ENCODE measurements at regions not wholly inside any gene's neighbourhood (a gene's known extent, or its start where the extent isn't known, plus 50 kb on each side); places are given as distances from the start of the nearest gene placed in this dataset.

- Histone ChIP-seq H3K4me1 (ENCODE audit: insufficient read depth, low read length) (no peaks in the 10 kb centered on the region), H3K27me3 (ENCODE audit: insufficient read depth, low read length) (no peaks in the 10 kb centered on the region), H3K27ac (ENCODE audit: low read depth, low read length) (no peak overlapping the region), H3K36me3 (ENCODE audit: insufficient read depth, low read length) (no peaks in the 10 kb centered on the region), H3K9me3 (ENCODE audit: insufficient read depth, low read depth, low read length) (no peaks in the 10 kb centered on the region), H3K4me3 (ENCODE audit: low read length) (no peak overlapping the region), H3K9ac (ENCODE audit: low read depth, low read length) (no peak overlapping the region)
- WGBS = 89% methylated on average over 3 of the region's 6 CpGs
Measured at GRCh38 chr18:55119434-55119833, 160.2 kb upstream of the CCDC68 start.

GRCh38 chr18:55119016-55119415 is 159.8 kb upstream of the CCDC68 start:
- Histone ChIP-seq H3K27me3 (ENCODE audit: insufficient read depth, low read length) (no peaks in the 10 kb centered on the region), H3K27ac (ENCODE audit: low read depth, low read length) (no peak overlapping the region), H3K9ac (ENCODE audit: low read depth, low read length) (no peak overlapping the region), H3K4me1 (ENCODE audit: insufficient read depth, low read length) (no peaks in the 10 kb centered on the region), H3K9me3 (ENCODE audit: insufficient read depth, low read depth, low read length) (no peaks in the 10 kb centered on the region), H3K4me3 (ENCODE audit: low read length) (no peak overlapping the region), H3K36me3 (ENCODE audit: insufficient read depth, low read length) (no peaks in the 10 kb centered on the region)

GRCh38 chr18:55116863-55117262 is 157.6 kb upstream of the CCDC68 start:
- H3K9me3 ChIP-seq (ENCODE audit: insufficient read depth, low read depth, low read length) = no peaks in the 10 kb centered on the region
- H3K4me1 ChIP-seq (ENCODE audit: insufficient read depth, low read length) = no peaks in the 10 kb centered on the region
- 100% methylated on average over 1 of the region's 3 CpGs for WGBS
- H3K9ac ChIP-seq (ENCODE audit: low read depth, low read length) = no peak overlapping the region
- H3K36me3 ChIP-seq (ENCODE audit: insufficient read depth, low read length) = no peaks in the 10 kb centered on the region
- no peak overlapping the region for H3K27ac ChIP-seq (ENCODE audit: low read depth, low read length)
- no peaks in the 10 kb centered on the region for H3K27me3 ChIP-seq (ENCODE audit: insufficient read depth, low read length)
- H3K4me3 ChIP-seq (ENCODE audit: low read length) = no peak overlapping the region

- 91% methylated on average over 2 of the region's 2 CpGs for WGBS
Measured at GRCh38 chr18:55115606-55116005, 156.3 kb upstream of the CCDC68 start.

GRCh38 chr18:55114876-55115275 is 155.6 kb upstream of the CCDC68 start:
- 94% methylated on average over 1 of the region's 1 CpG for WGBS
- H3K9me3 ChIP-seq (ENCODE audit: insufficient read depth, low read depth, low read length) = no peaks in the 10 kb centered on the region
- no peak overlapping the region for H3K4me3 ChIP-seq (ENCODE audit: low read length)
- no peaks in the 10 kb centered on the region for H3K36me3 ChIP-seq (ENCODE audit: insufficient read depth, low read length)
- H3K9ac ChIP-seq (ENCODE audit: low read depth, low read length) = no peak overlapping the region
- H3K27me3 ChIP-seq (ENCODE audit: insufficient read depth, low read length) = no peaks in the 10 kb centered on the region
- no peak overlapping the region for H3K27ac ChIP-seq (ENCODE audit: low read depth, low read length)
- peaks cover 4% of the 10 kb centered on the region for H3K4me1 ChIP-seq (ENCODE audit: insufficient read depth, low read length)

More at GRCh38 chr18:55115606-55116005, 156.3 kb upstream of the CCDC68 start:
- Histone ChIP-seq H3K27ac (ENCODE audit: low read depth, low read length) (no peak overlapping the region), H3K9ac (ENCODE audit: low read depth, low read length) (no peak overlapping the region), H3K36me3 (ENCODE audit: insufficient read depth, low read length) (no peaks in the 10 kb centered on the region), H3K4me1 (ENCODE audit: insufficient read depth, low read length) (no peaks in the 10 kb centered on the region), H3K9me3 (ENCODE audit: insufficient read depth, low read depth, low read length) (no peaks in the 10 kb centered on the region), H3K4me3 (ENCODE audit: low read length) (no peak overlapping the region), H3K27me3 (ENCODE audit: insufficient read depth, low read length) (no peaks in the 10 kb centered on the region)

- no peaks in the 10 kb centered on the region for H3K36me3 ChIP-seq (ENCODE audit: insufficient read depth, low read length)
- no peak overlapping the region for H3K9ac ChIP-seq (ENCODE audit: low read depth, low read length)
- no peak overlapping the region for H3K4me3 ChIP-seq (ENCODE audit: low read length)
- no peaks in the 10 kb centered on the region for H3K9me3 ChIP-seq (ENCODE audit: insufficient read depth, low read depth, low read length)
- H3K27me3 ChIP-seq (ENCODE audit: insufficient read depth, low read length) = no peaks in the 10 kb centered on the region
- 97% methylated on average over 5 of the region's 5 CpGs for WGBS
- no peak overlapping the region for H3K27ac ChIP-seq (ENCODE audit: low read depth, low read length)
- H3K4me1 ChIP-seq (ENCODE audit: insufficient read depth, low read length) = peaks cover 11% of the 10 kb centered on the region
Measured at GRCh38 chr18:55113800-55114199, 154.5 kb upstream of the CCDC68 start.

GRCh38 chr18:55111271-55111670 is 152.0 kb upstream of the CCDC68 start:
- no peaks in the 10 kb centered on the region for H3K36me3 ChIP-seq (ENCODE audit: insufficient read depth, low read length)
- H3K27me3 ChIP-seq (ENCODE audit: insufficient read depth, low read length) = no peaks in the 10 kb centered on the region
- no peaks in the 10 kb centered on the region for H3K9me3 ChIP-seq (ENCODE audit: insufficient read depth, low read depth, low read length)
- H3K9ac ChIP-seq (ENCODE audit: low read depth, low read length) = no peak overlapping the region
- no peak overlapping the region for H3K4me3 ChIP-seq (ENCODE audit: low read length)
- no peak overlapping the region for H3K27ac ChIP-seq (ENCODE audit: low read depth, low read length)
- peaks cover 11% of the 10 kb centered on the region for H3K4me1 ChIP-seq (ENCODE audit: insufficient read depth, low read length)

GRCh38 chr18:55110436-55110835 is 151.2 kb upstream of the CCDC68 start:
- H3K4me3 ChIP-seq (ENCODE audit: low read length) = no peak overlapping the region
- no peak overlapping the region for H3K9ac ChIP-seq (ENCODE audit: low read depth, low read length)
- H3K36me3 ChIP-seq (ENCODE audit: insufficient read depth, low read length) = no peaks in the 10 kb centered on the region
- peaks cover 11% of the 10 kb centered on the region for H3K4me1 ChIP-seq (ENCODE audit: insufficient read depth, low read length)
- H3K27me3 ChIP-seq (ENCODE audit: insufficient read depth, low read length) = no peaks in the 10 kb centered on the region
- 91% methylated on average over 9 of the region's 9 CpGs for WGBS
- H3K27ac ChIP-seq (ENCODE audit: low read depth, low read length) = no peak overlapping the region
- H3K9me3 ChIP-seq (ENCODE audit: insufficient read depth, low read depth, low read length) = no peaks in the 10 kb centered on the region

GRCh38 chr18:55109818-55110414 is 150.7 kb upstream of the CCDC68 start:
- no peaks in the 10 kb centered on the region for H3K36me3 ChIP-seq (ENCODE audit: insufficient read depth, low read length)
- WGBS = 63% methylated on average over 2 of the region's 2 CpGs
- no peak overlapping the region for H3K9ac ChIP-seq (ENCODE audit: low read depth, low read length)
- H3K9me3 ChIP-seq (ENCODE audit: insufficient read depth, low read depth, low read length) = no peaks in the 10 kb centered on the region
- peaks cover 11% of the 10 kb centered on the region for H3K4me1 ChIP-seq (ENCODE audit: insufficient read depth, low read length)
- no peaks in the 10 kb centered on the region for H3K27me3 ChIP-seq (ENCODE audit: insufficient read depth, low read length)
- 0 out of 2 replicates have a peak overlapping the region, but pooled peaks have one; percentile 26 for H3K27ac ChIP-seq (ENCODE audit: low read depth, low read length)
- H3K4me3 ChIP-seq (ENCODE audit: low read length) = no peak overlapping the region

- Histone ChIP-seq H3K27me3 (ENCODE audit: insufficient read depth, low read length) (no peaks in the 10 kb centered on the region), H3K9ac (ENCODE audit: low read depth, low read length) (no peak overlapping the region), H3K4me3 (ENCODE audit: low read length) (no peak overlapping the region), H3K36me3 (ENCODE audit: insufficient read depth, low read length) (no peaks in the 10 kb centered on the region), H3K27ac (ENCODE audit: low read depth, low read length) (no peak overlapping the region), H3K9me3 (ENCODE audit: insufficient read depth, low read depth, low read length) (no peaks in the 10 kb centered on the region), H3K4me1 (ENCODE audit: insufficient read depth, low read length) (peaks cover 11% of the 10 kb centered on the region)
- 89% methylated on average over 2 of the region's 3 CpGs for WGBS
Measured at GRCh38 chr18:55106906-55107305, 147.6 kb upstream of the CCDC68 start.

GRCh38 chr18:55106466-55106865 is 147.2 kb upstream of the CCDC68 start:
- Histone ChIP-seq H3K4me1 (ENCODE audit: insufficient read depth, low read length) (peaks cover 11% of the 10 kb centered on the region), H3K27ac (ENCODE audit: low read depth, low read length) (no peak overlapping the region), H3K9me3 (ENCODE audit: insufficient read depth, low read depth, low read length) (no peaks in the 10 kb centered on the region), H3K36me3 (ENCODE audit: insufficient read depth, low read length) (no peaks in the 10 kb centered on the region), H3K27me3 (ENCODE audit: insufficient read depth, low read length) (no peaks in the 10 kb centered on the region), H3K9ac (ENCODE audit: low read depth, low read length) (no peak overlapping the region), H3K4me3 (ENCODE audit: low read length) (no peak overlapping the region)
- WGBS = 94% methylated on average over 2 of the region's 2 CpGs

GRCh38 chr18:55105873-55106272 is 146.6 kb upstream of the CCDC68 start:
- H3K9me3 ChIP-seq (ENCODE audit: insufficient read depth, low read depth, low read length) = no peaks in the 10 kb centered on the region
- no peak overlapping the region for H3K27ac ChIP-seq (ENCODE audit: low read depth, low read length)
- 92% methylated on average over 2 of the region's 2 CpGs for WGBS
- H3K27me3 ChIP-seq (ENCODE audit: insufficient read depth, low read length) = no peaks in the 10 kb centered on the region
- H3K9ac ChIP-seq (ENCODE audit: low read depth, low read length) = no peak overlapping the region
- H3K4me1 ChIP-seq (ENCODE audit: insufficient read depth, low read length) = peaks cover 11% of the 10 kb centered on the region
- no peak overlapping the region for H3K4me3 ChIP-seq (ENCODE audit: low read length)
- H3K36me3 ChIP-seq (ENCODE audit: insufficient read depth, low read length) = no peaks in the 10 kb centered on the region
